Panc1 (cell line): ENCODE measurements at regions not wholly inside any gene's neighbourhood (a gene's known extent, or its start where the extent isn't known, plus 50 kb on each side); places are given as distances from the start of the nearest gene placed in this dataset.

Source experiments
- POLR2AphosphoS5 ChIP-seq: IDR thresholded peaks from 2 replicates; pipeline ENCODE4 v1.6.1; 2012; ENCODE audit warnings: mild to moderate bottlenecking, low read depth, low read length, moderate library complexity
- SIN3A ChIP-seq: IDR thresholded peaks from 2 replicates; pipeline ENCODE4 v1.6.1; 2012; ENCODE audit warnings: low read depth, mild to moderate bottlenecking, low read length, moderate library complexity, borderline replicate concordance; ENCODE audit not compliant: insufficient read depth
- TCF7L2 ChIP-seq: IDR thresholded peaks from 2 replicates; pipeline ENCODE4 v1.6.1; 2011; ENCODE audit warnings: mild to moderate bottlenecking, low read depth, low read length, inconsistent platforms
- TF ChIP-seq, protein P1 (sequence below): fragments of 450-650 bp; IDR thresholded peaks from 2 replicates; pipeline ENCODE4 v1.5.1; 2017; ENCODE audit warnings: mild to moderate bottlenecking
- TF ChIP-seq, protein P2 (sequence below), 2 experiments: IDR thresholded peaks; 2 replicates each; pipeline ENCODE4 v1.6.1; 2011 to 2012; ENCODE audit warnings: low read depth in 2 of 2, control low read depth in 1 of 2, low read length in 1 of 2, mild to moderate bottlenecking in 1 of 2, moderate library complexity in 1 of 2; ENCODE audit not compliant: insufficient read depth in 1 of 2

DNA sequence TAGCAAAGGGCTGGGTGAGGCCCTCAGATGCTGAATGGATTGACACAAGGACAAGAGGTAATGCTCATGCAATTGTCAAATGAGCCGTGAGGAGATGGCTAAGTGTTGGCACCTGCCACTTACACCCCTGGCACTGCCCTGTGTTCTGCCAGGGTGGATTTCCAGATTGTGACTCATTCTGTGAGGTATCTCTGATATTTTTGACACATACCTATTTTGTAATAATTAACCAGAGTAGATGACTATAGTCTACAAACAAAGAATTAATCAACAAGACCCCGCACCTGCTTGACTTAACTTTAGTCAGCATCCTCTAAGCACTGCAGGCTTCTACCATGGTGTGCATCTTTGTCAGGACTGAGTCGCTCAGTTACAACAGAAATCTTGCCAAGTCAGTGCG lies 200.8 kb downstream of the DIRAS2 start:
- TF ChIP-seq, protein P1, sequence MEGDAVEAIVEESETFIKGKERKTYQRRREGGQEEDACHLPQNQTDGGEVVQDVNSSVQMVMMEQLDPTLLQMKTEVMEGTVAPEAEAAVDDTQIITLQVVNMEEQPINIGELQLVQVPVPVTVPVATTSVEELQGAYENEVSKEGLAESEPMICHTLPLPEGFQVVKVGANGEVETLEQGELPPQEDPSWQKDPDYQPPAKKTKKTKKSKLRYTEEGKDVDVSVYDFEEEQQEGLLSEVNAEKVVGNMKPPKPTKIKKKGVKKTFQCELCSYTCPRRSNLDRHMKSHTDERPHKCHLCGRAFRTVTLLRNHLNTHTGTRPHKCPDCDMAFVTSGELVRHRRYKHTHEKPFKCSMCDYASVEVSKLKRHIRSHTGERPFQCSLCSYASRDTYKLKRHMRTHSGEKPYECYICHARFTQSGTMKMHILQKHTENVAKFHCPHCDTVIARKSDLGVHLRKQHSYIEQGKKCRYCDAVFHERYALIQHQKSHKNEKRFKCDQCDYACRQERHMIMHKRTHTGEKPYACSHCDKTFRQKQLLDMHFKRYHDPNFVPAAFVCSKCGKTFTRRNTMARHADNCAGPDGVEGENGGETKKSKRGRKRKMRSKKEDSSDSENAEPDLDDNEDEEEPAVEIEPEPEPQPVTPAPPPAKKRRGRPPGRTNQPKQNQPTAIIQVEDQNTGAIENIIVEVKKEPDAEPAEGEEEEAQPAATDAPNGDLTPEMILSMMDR, result no peak
- TF ChIP-seq POLR2AphosphoS5, result no peak
- no peak for TF ChIP-seq SIN3A
- TF ChIP-seq, protein P2, sequence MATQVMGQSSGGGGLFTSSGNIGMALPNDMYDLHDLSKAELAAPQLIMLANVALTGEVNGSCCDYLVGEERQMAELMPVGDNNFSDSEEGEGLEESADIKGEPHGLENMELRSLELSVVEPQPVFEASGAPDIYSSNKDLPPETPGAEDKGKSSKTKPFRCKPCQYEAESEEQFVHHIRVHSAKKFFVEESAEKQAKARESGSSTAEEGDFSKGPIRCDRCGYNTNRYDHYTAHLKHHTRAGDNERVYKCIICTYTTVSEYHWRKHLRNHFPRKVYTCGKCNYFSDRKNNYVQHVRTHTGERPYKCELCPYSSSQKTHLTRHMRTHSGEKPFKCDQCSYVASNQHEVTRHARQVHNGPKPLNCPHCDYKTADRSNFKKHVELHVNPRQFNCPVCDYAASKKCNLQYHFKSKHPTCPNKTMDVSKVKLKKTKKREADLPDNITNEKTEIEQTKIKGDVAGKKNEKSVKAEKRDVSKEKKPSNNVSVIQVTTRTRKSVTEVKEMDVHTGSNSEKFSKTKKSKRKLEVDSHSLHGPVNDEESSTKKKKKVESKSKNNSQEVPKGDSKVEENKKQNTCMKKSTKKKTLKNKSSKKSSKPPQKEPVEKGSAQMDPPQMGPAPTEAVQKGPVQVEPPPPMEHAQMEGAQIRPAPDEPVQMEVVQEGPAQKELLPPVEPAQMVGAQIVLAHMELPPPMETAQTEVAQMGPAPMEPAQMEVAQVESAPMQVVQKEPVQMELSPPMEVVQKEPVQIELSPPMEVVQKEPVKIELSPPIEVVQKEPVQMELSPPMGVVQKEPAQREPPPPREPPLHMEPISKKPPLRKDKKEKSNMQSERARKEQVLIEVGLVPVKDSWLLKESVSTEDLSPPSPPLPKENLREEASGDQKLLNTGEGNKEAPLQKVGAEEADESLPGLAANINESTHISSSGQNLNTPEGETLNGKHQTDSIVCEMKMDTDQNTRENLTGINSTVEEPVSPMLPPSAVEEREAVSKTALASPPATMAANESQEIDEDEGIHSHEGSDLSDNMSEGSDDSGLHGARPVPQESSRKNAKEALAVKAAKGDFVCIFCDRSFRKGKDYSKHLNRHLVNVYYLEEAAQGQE (IDR thresholded peaks at IDR 0.05; ENCODE audit: insufficient read depth in 1 of 2, low read depth in 2 of 2, low read length in 1 of 2), result no peak
- no peak for TF ChIP-seq TCF7L2
